ENCODE measurements at regions not wholly inside any gene's neighbourhood (a gene's known extent, or its start where the extent isn't known, plus 50 kb on each side); places are given as distances from the start of the nearest gene placed in this dataset.

DNA sequence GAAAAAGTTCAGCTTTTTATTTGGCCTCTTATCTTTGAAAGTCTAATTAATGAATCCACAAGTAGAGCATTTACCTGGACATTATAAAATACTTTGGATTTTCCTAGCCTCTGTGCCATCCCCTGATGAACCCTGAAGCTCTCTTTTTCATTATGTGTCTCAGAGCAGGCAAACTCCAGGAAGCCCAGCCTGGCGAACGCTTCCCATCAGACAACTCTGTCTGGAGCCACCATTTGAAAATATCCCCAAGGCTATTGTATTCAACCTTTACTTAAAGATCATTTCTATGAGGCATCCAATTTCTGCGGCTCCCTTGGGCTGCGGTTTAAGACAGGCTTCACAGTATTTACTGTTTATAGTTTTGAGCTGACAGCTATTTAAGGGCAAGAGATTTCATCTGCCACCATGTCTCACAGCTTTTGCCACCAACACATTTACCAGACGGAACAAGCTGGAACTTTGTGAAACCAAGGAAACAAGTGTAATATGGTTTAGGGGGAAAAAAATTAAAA, 257.2 kb upstream of the GLI3 start:
- TF ChIP-seq, protein P1, sequence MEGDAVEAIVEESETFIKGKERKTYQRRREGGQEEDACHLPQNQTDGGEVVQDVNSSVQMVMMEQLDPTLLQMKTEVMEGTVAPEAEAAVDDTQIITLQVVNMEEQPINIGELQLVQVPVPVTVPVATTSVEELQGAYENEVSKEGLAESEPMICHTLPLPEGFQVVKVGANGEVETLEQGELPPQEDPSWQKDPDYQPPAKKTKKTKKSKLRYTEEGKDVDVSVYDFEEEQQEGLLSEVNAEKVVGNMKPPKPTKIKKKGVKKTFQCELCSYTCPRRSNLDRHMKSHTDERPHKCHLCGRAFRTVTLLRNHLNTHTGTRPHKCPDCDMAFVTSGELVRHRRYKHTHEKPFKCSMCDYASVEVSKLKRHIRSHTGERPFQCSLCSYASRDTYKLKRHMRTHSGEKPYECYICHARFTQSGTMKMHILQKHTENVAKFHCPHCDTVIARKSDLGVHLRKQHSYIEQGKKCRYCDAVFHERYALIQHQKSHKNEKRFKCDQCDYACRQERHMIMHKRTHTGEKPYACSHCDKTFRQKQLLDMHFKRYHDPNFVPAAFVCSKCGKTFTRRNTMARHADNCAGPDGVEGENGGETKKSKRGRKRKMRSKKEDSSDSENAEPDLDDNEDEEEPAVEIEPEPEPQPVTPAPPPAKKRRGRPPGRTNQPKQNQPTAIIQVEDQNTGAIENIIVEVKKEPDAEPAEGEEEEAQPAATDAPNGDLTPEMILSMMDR (IDR thresholded peaks at IDR 0.05; ENCODE audit: extremely low read depth, missing control alignments) = no peak
- no peak for DNase-seq (ENCODE audit: low spot score)

DNA sequence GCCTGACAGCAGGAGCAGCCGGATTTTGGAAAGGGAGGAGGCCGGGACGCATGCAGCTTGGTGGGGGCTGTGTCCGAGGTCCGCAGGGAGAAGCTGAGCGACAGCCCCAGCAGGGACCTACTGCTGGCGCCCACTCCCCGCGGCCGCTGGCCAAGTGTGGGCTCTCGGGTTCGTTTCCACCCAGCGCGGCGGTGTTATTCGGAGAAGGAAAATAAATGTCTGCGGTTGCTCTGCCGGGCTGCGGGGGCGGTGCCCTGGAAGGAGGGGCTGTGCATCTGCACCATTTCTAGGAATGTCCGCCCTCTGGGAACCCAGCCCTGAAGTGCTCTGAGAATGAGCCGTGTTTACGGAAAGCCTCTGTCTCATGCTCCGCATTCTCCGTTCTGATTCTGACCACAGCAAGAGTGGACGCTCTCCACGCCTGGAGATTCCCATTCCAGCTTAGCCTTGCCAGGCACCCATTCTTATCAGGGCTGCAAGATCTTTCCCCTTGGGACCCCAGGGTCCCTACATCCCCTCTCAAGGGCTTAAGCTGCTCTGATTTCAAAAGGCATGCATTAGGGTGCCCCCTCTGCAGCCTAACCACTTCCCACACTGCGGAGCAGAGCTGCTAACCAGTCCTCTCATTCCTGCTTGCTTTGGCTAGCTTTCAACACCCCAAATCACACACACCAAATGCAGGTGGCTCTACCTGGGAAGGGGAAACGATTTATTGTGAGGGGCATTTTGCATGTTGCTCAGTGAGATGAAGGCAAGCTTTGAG, 256.6 kb upstream of the GLI3 start:
- DNase-seq (ENCODE audit: low spot score) = no peak
- TF ChIP-seq, protein P1 (IDR thresholded peaks at IDR 0.05; ENCODE audit: extremely low read depth, missing control alignments) = no peak

DNA sequence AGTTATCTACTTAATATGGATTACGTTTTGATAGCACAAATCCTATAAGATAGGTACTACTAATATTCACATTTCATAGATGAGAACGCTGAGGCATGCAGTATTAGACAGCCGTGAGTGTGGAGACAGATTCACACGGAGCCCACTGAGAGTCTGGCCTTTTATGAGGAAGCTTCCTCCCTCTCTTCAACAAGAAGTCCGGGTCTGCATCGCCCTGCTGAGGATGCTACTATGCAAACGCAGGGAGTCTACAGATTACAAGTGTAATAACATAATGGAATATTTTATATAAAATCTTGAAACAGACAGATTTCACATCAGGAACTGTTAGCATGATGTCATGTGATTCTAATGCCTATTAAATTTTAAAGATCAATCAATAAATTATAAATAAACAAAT, 255.9 kb upstream of the GLI3 start:
- TF ChIP-seq, protein P1 (IDR thresholded peaks at IDR 0.05; ENCODE audit: extremely low read depth, missing control alignments) = no peak
- no peak for DNase-seq (ENCODE audit: low spot score)

DNA sequence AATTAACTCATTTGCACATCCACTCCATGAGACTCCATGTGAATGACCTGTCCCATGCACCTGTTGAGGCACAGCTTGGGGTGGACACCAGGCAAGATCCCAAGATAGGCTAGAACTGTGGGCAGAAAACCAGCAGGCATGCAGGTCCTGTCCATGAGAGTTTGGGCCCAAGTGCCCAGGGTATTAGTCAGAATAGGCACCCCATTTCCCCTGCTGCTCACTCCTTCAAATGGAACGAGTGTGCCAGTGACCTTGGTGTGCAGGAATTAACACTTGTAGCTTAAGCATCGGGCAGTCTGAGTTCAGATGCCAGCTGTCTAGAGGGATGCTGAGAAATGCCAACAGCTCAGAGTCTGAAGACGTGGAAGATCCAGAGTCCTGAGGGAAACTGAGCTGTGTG, 254.1 kb upstream of the GLI3 start:
- TF ChIP-seq, protein P1 (IDR thresholded peaks at IDR 0.05; ENCODE audit: extremely low read depth, missing control alignments) = no peak
- DNase-seq (ENCODE audit: low spot score) = no peak

DNA sequence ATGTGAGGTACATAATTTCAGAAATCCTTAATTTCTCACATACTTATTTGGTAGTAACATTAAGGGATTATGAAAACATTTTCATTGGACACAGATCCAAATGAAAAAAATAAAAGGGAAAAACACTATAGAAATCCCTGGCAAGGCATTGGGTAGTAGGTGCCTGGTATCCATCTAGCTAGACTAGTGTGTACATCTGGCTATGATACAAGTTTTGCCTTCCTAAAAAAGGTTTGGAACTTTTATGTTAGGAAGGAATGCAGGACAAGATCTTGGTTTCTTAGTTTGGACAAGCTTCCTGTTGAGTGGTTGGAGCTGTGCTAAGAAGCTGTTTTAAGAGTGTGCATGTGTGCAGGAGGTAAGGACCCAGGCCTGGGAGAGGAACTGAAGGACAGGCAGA, 252.3 kb upstream of the GLI3 start:
- TF ChIP-seq, protein P1 (IDR thresholded peaks at IDR 0.05; ENCODE audit: extremely low read depth, missing control alignments) = no peak
- no peak for DNase-seq (ENCODE audit: low spot score)

DNA sequence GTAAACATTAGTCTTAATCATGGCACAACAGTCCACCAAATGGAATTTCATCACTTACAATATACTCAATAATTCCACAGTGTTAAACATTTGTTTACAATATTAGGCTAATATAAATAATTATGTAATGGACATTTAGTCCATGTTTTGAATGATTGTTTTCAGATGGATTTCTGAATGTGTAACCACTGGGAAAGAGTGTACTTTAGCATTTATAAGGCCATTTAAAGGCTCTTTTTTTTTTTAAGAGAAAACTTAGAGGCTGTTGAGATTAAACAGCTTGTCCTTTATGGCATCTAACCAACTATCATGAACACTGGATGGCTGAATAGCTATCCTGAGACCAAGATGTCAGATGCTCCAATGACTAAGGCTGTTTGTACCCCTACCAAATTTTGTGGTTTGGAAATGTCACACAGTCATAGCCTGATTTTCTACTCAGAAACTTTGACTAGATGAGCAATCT, 248.3 kb upstream of the GLI3 start:
- DNase-seq (ENCODE audit: low spot score) = no peak
- TF ChIP-seq, protein P1 (IDR thresholded peaks at IDR 0.05; ENCODE audit: extremely low read depth, missing control alignments) = no peak

DNA sequence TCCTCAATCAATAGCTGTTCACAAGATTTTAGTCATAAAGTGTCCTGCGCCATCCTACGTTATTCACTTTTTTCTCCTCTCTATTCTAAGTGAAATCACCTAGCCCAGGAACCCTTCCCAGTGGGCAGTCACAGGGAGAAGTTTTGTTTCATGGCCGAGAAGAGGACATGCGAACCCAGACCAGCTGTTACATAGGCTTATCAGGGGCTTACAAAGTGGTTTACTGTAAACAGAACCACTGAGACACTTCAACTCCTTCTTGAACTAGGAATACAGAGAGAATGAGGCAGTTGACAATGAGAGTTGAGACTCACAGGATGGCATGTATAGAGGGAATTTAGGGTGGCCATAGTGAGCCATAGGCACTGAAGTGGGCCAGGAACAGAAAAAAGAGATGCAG, 246.9 kb upstream of the GLI3 start:
- DNase-seq (ENCODE audit: low spot score) = no peak
- TF ChIP-seq, protein P1 (IDR thresholded peaks at IDR 0.05; ENCODE audit: extremely low read depth, missing control alignments) = no peak
